NOMO-1 treated with dmso at 0.1 percent for 144 hours (cell line): ENCODE measurements at regions not wholly inside any gene's neighbourhood (a gene's known extent, or its start where the extent isn't known, plus 50 kb on each side); places are given as distances from the start of the nearest gene placed in this dataset.
"Not testable (repeated sequence)": the region's sequence is repeated elsewhere in the genome, so short reads cannot be mapped to it uniquely, and the experiment has no call there.

Source experiments
- DNase-seq: peaks from one replicate; lab custom pipeline; 2025; ENCODE audit not compliant: unreplicated experiment; lab: John Stamatoyannopoulos, UW

DNA sequence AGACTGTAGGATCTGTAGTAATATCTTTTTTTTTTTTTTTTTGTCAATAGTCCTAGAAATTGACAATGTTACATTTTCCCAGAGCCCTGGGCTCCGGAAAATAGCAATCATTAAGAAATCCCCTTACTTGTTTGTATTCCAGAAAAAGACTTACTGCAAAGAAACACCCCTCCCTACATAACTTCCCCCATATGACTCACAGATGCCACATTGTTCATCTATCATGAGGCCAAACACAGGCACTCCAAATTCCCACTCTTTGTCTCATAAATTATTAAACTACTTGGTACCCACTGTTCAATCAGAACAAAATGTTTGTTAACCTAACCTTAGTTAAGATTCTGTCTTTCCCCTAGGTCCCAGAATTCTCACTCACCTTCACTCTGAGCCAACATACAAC is 53.5 kb downstream of the TEX51 start:
- no peak for DNase-seq

DNA sequence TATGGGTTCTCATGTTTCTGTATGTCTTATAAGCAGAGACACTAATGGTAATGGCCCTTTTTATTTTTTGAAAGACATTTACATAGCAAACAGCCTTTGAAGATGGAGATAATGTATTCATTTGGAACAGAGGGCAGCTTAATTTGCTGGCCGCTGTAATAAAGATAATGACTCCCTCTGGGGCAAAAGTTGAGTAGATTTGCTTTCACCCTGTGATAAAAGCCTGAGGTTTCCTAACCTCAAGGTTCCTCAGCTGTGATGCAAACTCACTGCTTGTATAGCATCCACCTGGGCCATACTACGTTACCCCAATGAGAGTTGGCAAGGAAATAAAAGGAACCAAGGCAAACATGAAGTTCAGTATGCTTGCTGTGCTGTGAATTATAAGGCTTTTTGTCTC is 54.8 kb downstream of the TEX51 start:
- no peak for DNase-seq

DNA sequence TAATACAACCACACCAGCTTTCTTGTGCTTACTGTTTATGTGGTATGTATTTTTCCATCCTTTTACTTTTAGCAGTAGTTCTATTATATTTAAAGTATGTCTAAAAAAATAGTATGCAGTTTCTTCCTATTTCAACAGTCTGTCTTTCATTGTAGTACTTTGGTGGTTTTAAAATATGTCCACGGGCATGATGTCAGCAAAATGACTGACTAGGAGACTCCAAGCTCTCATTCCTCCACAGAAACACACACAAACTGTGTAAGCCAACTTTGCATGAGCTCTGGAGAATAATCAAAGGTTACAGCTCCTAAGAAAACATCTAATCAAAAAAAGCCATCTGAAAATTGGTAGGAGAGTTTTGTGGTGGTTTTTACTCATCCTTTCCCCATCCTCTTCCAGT is 56.1 kb downstream of the TEX51 start:
- DNase-seq = no peak

DNA sequence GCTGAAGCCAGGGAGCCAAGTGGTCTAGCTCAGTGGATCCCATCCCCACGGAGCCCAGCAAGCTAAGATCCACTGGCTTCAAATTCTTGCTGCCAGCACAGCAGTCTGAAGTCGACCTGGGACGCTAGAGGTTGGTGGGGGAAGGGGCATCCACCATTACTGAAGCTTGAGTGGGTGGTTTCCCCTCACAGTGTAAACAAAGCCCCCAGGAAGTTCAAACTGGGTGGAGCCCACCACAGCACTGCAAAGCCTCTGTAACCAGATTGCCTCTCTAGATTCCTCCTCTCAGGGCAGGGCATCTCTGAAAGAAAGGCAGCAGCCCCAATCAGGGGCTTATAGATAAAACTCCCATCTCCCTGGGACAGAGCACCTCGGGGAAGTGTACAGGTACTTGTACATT is 58.1 kb downstream of the TEX51 start:
- DNase-seq = not testable (repeated sequence)

GRCh38 chr2:126963390-126963789 is 64.7 kb downstream of the TEX51 start:
- DNase-seq = no peak

DNA sequence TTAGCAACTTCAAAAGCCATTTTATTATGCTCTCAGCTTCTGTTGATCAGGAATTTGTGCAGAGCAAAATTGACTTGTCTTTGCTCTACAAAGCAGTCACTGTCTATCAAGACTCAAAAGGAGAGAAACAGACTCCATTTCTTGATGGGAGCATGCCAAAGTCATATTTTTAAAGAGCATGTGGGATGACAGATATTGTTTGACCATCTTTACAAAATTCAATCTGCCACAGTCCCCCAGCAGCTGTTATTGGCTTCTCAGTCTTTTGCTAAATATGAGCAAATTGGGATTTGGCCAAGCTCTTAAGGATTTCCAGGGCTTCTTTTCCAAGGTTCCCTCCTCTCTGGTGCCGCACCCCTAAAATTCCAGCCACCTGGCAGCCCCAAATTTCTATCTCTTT is 67.9 kb downstream of the TEX51 start:
- DNase-seq = no peak

- no peak for DNase-seq
Measured at GRCh38 chr2:126970583-126970982, 71.9 kb downstream of the TEX51 start.

GRCh38 chr2:126971162-126971480 is 72.4 kb downstream of the TEX51 start:
- no peak for DNase-seq

DNA sequence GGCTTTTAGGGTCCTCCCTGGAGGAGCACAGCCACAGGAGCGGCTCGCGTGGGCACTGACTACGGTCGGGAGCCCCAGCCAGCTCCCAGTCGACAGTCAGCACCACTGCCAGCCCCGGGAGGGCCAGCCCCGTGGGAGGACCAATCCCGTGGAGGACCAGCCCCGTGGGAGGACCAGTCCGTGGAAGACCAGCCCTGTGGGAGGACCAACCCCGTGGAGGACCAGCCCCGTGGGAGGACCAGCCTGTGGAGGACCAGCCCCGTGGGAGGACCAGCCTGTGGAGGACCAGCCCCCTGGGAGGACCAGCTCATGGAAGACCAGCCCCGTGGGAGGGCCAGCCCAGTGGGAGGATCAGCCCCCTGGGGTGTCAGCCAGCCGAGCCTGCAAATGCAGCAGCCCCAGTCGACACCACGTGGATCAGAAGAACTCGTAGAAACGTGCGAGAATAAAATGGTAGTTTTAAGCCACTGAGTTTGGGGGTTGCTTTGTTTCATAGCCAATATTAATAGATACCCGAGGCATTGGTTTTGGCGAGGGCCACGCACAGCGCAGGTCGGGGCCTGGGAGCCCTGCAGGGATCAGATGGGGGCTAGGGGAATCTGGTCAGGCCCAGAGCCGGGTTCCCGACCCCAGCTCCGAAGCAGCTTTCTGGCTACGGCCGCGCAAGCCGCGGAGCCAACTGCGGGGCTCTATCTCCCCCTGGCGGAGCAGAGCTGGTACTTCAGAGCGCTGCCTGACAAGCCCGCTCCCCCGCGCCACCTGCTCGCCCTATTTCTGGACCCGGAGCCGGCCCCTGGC is 73.0 kb downstream of the TEX51 start:
- peak; percentile 54 for DNase-seq

DNA sequence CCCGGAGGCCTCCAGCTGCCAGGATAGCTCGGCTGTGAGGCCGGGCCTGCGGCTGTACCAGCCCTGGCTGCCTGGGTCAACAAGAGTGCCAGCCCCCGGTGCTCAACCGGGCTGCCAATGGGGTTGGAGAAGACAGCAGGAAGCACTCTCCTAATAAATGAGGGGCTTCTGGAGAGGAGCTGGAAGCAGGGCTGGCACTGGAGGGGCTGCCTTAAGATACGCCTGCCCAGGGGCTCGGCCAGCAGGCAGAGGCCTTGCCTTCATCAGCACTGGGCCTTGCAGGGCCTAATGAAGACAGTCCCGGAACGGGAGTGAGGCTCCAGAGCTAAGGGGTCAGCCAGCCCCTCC is 73.6 kb downstream of the TEX51 start:
- no peak for DNase-seq

- no peak for DNase-seq
Measured at GRCh38 chr2:126973745-126974144, 75.1 kb downstream of the TEX51 start.

DNA sequence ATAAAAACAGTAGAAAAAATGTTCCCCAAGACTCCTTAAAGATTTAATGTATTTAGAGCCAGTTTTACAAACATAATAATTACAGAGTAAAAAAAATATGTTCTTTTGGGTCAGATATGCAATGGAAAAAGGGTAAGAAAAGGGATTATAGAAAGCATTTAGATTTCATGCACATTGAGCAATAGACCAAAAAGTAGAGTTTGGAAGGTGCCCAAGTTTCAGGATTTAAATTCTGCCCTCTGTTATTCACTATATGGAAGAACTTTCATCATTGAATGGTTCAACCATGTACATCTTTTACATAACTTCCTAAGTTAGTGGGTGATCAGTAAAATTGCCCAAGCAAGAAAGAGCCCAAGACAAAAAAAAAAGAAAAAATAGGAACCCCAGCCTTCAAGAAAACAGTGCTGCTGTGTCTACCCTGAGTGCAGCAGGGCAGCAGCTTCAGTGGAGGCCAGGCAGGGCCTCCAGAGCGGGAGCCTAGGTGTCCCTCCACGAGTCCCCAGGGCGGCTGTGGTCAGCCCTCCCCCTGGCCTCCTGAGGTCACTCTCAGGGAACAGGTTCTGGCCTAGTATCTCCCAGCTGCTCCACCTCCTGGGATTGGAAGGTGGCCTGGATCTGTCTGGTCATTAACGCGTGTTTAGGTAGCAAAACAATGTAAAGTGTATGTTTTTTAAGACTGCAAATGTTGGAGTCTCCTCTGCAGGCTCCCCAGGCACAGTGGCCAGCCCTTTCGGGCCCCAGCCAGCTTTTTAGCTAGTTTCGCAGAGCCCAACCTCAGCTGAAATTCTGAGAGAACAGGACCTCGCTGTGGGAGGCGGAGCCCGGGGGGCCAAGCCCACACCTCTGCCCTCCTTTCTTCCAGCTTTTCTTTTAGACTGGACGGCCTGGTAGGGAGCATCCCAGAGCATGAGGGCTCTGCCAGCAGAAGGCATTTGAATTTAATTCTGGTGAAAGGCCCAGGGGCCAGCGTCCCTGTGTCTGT is 77.3 kb downstream of the TEX51 start:
- DNase-seq = no peak

- DNase-seq = no peak
Measured at GRCh38 chr2:126976721-126977328, 78.1 kb downstream of the TEX51 start.

- DNase-seq = no peak
Measured at GRCh38 chr2:126978333-126978732, 79.6 kb downstream of the TEX51 start.

GRCh38 chr2:126979039-126980003 is 80.6 kb downstream of the TEX51 start:
- no peak for DNase-seq

- no peak for DNase-seq
Measured at GRCh38 chr2:126981476-126981875, 82.8 kb downstream of the TEX51 start.

- DNase-seq = no peak
Measured at GRCh38 chr2:126982935-126983334, 84.2 kb downstream of the TEX51 start.

- no peak for DNase-seq
Measured at GRCh38 chr2:126986631-126987187, 88.0 kb downstream of the TEX51 start.

- no peak for DNase-seq
Measured at GRCh38 chr2:126988482-126988881, 89.8 kb downstream of the TEX51 start.

- DNase-seq = not testable (repeated sequence)
Measured at GRCh38 chr2:126989064-126989463, 90.4 kb downstream of the TEX51 start.
